ENCODE measurements at regions not wholly inside any gene's neighbourhood (a gene's known extent, or its start where the extent isn't known, plus 50 kb on each side); places are given as distances from the start of the nearest gene placed in this dataset.

DNA sequence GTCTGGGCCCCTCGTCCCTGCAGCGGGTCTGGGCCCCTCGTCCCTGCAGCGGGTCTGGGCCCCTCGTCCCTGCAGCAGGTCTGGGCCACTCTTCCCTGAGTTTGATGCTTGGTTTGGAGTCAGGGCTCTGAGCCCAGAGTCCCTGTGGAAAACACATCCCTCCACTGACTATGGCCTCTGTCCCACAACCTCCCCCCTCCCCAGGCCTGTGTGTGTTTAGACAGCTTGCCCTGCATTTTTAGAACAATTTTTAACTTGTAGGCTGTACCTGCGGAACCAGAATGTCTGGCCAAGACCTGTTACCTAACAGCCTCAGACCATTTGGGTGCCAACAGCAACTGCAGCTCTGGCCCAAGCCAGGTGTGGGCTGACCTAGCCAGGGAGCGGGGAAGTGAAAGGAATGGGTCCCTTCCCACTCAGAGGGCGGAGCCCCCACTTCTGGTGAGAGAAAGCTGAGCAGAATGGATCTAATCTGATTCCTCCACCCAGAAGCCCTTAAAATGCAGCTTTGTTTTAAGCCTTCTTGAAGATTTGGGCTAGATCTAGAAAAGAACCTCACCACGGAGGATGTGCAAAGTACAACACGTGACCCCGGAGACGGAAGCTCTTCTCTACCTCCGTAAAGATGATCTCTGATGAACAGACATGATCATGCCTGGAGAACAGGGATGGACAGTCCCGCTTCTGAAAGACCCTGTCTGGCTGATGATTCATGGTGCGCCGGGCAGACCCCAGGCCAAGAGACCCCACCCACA is 60.5 kb upstream of the TFRC start (continued):
- TF ChIP-seq, protein P1, sequence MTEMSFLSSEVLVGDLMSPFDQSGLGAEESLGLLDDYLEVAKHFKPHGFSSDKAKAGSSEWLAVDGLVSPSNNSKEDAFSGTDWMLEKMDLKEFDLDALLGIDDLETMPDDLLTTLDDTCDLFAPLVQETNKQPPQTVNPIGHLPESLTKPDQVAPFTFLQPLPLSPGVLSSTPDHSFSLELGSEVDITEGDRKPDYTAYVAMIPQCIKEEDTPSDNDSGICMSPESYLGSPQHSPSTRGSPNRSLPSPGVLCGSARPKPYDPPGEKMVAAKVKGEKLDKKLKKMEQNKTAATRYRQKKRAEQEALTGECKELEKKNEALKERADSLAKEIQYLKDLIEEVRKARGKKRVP (CRISPR knock-in tag; IDR thresholded peaks at IDR 0.05): 0 out of 2 replicates have a peak, but pooled peaks have one; percentile 16
- TF ChIP-seq ZNF3 (CRISPR knock-in tag; IDR thresholded peaks at IDR 0.05): no peak
- no peak for TF ChIP-seq TAF9B (IDR thresholded peaks at IDR 0.05; ENCODE audit: partially characterized antibody)
- no peak for TF ChIP-seq KDM4B (IDR thresholded peaks at IDR 0.05; ENCODE audit: borderline replicate concordance in 2 of 2, low read depth in 1 of 2)
- TF ChIP-seq KLF1 (tag; IDR thresholded peaks at IDR 0.05): no peak
- TF ChIP-seq FOXK1 (CRISPR knock-in tag; IDR thresholded peaks at IDR 0.05; ENCODE audit: borderline replicate concordance): no peak
- no peak for TF ChIP-seq NELFE (IDR thresholded peaks at IDR 0.05; ENCODE audit: insufficient read depth, insufficient read length)
- TF ChIP-seq ARNT (IDR thresholded peaks at IDR 0.05): peak in 1 of 2 experiments; percentile 70; a peak in 1 of 4 replicates
- no peak for TF ChIP-seq ZFX (CRISPR knock-in tag; IDR thresholded peaks at IDR 0.05)
- peak; percentile 51 for TF ChIP-seq CBFA2T2 (conservative IDR thresholded peaks at IDR 0.05)
- TF ChIP-seq STAG1 (CRISPR knock-in tag; IDR thresholded peaks at IDR 0.05; ENCODE audit: borderline replicate concordance): no peak
- TF ChIP-seq, protein P2, sequence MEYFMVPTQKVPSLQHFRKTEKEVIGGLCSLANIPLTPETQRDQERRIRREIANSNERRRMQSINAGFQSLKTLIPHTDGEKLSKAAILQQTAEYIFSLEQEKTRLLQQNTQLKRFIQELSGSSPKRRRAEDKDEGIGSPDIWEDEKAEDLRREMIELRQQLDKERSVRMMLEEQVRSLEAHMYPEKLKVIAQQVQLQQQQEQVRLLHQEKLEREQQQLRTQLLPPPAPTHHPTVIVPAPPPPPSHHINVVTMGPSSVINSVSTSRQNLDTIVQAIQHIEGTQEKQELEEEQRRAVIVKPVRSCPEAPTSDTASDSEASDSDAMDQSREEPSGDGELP (CRISPR knock-in tag; IDR thresholded peaks at IDR 0.05; ENCODE audit: borderline replicate concordance): no peak
- no peak for TF ChIP-seq ZNF197 (CRISPR knock-in tag; IDR thresholded peaks at IDR 0.05; ENCODE audit: low read depth)
- TF ChIP-seq ZBTB7A (IDR thresholded peaks at IDR 0.05; ENCODE audit: borderline replicate concordance, control insufficient read depth, low read depth, low read length): 0 out of 2 replicates have a peak, but pooled peaks have one; percentile 30
- TF ChIP-seq PTTG1 (tag; IDR thresholded peaks at IDR 0.05; ENCODE audit: low read depth): no peak
- TF ChIP-seq COPS2 (conservative IDR thresholded peaks at IDR 0.05): no peak
- peak; percentile 47 for TF ChIP-seq ZNF583 (CRISPR knock-in tag; IDR thresholded peaks at IDR 0.05)
- TF ChIP-seq FOXA3 (CRISPR knock-in tag; conservative IDR thresholded peaks at IDR 0.05 in 1 of 2, IDR thresholded peaks at IDR 0.05 in 1 of 2): 0 out of 4 replicates have a peak, but pooled peaks of 1 of the 2 experiments have one; percentile 39
- TF ChIP-seq, protein P3, sequence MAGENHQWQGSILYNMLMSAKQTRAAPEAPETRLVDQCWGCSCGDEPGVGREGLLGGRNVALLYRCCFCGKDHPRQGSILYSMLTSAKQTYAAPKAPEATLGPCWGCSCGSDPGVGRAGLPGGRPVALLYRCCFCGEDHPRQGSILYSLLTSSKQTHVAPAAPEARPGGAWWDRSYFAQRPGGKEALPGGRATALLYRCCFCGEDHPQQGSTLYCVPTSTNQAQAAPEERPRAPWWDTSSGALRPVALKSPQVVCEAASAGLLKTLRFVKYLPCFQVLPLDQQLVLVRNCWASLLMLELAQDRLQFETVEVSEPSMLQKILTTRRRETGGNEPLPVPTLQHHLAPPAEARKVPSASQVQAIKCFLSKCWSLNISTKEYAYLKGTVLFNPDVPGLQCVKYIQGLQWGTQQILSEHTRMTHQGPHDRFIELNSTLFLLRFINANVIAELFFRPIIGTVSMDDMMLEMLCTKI (IDR thresholded peaks at IDR 0.05; ENCODE audit: partially characterized antibody): no peak
- no peak for TF ChIP-seq ELF4 (CRISPR knock-in tag; IDR thresholded peaks at IDR 0.05)
- TF ChIP-seq, protein P4, sequence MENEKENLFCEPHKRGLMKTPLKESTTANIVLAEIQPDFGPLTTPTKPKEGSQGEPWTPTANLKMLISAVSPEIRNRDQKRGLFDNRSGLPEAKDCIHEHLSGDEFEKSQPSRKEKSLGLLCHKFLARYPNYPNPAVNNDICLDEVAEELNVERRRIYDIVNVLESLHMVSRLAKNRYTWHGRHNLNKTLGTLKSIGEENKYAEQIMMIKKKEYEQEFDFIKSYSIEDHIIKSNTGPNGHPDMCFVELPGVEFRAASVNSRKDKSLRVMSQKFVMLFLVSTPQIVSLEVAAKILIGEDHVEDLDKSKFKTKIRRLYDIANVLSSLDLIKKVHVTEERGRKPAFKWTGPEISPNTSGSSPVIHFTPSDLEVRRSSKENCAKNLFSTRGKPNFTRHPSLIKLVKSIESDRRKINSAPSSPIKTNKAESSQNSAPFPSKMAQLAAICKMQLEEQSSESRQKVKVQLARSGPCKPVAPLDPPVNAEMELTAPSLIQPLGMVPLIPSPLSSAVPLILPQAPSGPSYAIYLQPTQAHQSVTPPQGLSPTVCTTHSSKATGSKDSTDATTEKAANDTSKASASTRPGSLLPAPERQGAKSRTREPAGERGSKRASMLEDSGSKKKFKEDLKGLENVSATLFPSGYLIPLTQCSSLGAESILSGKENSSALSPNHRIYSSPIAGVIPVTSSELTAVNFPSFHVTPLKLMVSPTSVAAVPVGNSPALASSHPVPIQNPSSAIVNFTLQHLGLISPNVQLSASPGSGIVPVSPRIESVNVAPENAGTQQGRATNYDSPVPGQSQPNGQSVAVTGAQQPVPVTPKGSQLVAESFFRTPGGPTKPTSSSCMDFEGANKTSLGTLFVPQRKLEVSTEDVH (IDR thresholded peaks at IDR 0.05; ENCODE audit: low read depth, partially characterized antibody): peak; percentile 45

Data from K562 (cell line).